BLaER1 treated with 17β-estradiol and CSF1 and Interleukin-3, amounts not matched to agents 10 nM and 100 nM (cell line): ENCODE measurements at regions not wholly inside any gene's neighbourhood (a gene's known extent, or its start where the extent isn't known, plus 50 kb on each side); places are given as distances from the start of the nearest gene placed in this dataset.
"Not testable (repeated sequence)": the region's sequence is repeated elsewhere in the genome, so short reads cannot be mapped to it uniquely, and the experiment has no call there.

Source experiments
- H3K27ac ChIP-seq, 11 experiments: shearing (Covaris generic); formaldehyde crosslinking; 2 replicates each; pipeline ENCODE4 v1.8.1; 2022
- H3K27me3 ChIP-seq, 11 experiments: shearing (Covaris generic); formaldehyde crosslinking; 2 replicates each; pipeline ENCODE4 v1.8.1; 2022
- H3K36me3 ChIP-seq, 11 experiments: shearing (Covaris generic); formaldehyde crosslinking; 2 replicates each; pipeline ENCODE4 v1.8.1; 2022
- H3K4me1 ChIP-seq, 10 experiments: shearing (Covaris generic); formaldehyde crosslinking; 2 replicates each; pipeline ENCODE4 v1.8.1; 2022
- H3K4me2 ChIP-seq, 11 experiments: shearing (Covaris generic); formaldehyde crosslinking; 2 replicates each; pipeline ENCODE4 v1.8.1; 2022
- H3K4me3 ChIP-seq, 10 experiments: shearing (Covaris generic); formaldehyde crosslinking; 2 replicates each; pipeline ENCODE4 v1.8.1; 2022
- H3K9ac ChIP-seq, 11 experiments: shearing (Covaris generic); formaldehyde crosslinking; 2 replicates each; pipeline ENCODE4 v1.8.1; 2022
- H3K9me3 ChIP-seq, 11 experiments: shearing (Covaris generic); formaldehyde crosslinking; replicated peaks in 1 of 11; 2 replicates each; pipeline ENCODE4 v1.8.1; 2022
- H4K20me1 ChIP-seq, 11 experiments: shearing (Covaris generic); formaldehyde crosslinking; 2 replicates each; pipeline ENCODE4 v1.8.1; 2022
- Cebpa-rat ChIP-seq, 11 experiments: shearing (Covaris generic); IDR thresholded peaks; 2 replicates each; pipeline ENCODE4 v1.8.1; 2022

GRCh38 chr2:44098050-44098449 is 70.6 kb upstream of the PPM1B start:
- Histone ChIP-seq H3K9me3 (peaks cover 4 to 10% (median 9%) of the 10 kb centered on the region in 11 experiments; a peak in 17 of 22 replicates), H3K36me3 (no peaks in the 10 kb centered on the region), H3K4me1 (peaks cover 25 to 56% (median 40%) of the 10 kb centered on the region in 10 experiments), H3K27me3 (no peaks in the 10 kb centered on the region), H3K9ac (0 out of 22 replicates have a peak overlapping the region, but pooled peaks of 1 of the 11 experiments have one; percentile 7), H3K27ac (peak overlapping the region in 4 of 11 experiments; percentile 36 to 71 (median 45); a peak in 7 of 22 replicates), H4K20me1 (no peaks in the 10 kb centered on the region), H3K4me2 (peak overlapping the region; percentile 30 to 91 (median 55)), H3K4me3 (no peak overlapping the region)
- no peak for TF ChIP-seq Cebpa-rat (IDR thresholded peaks at IDR 0.05)

- no peak overlapping the region for H3K4me3 ChIP-seq
- H3K27ac ChIP-seq: peak overlapping the region in 1 of 11 experiments; percentile 71; a peak in 2 of 22 replicates
- H3K9ac ChIP-seq: no peak overlapping the region
- peaks cover 0 to 2% (median under 1%) of the 10 kb centered on the region in 11 experiments; a peak in 5 of 22 replicates for H3K9me3 ChIP-seq
- TF ChIP-seq Cebpa-rat (IDR thresholded peaks at IDR 0.05): no peak
- no peaks in the 10 kb centered on the region for H3K27me3 ChIP-seq
- peak overlapping the region in 6 of 11 experiments; percentile 38 to 91 (median 69); a peak in 6 of 22 replicates for H3K4me2 ChIP-seq
- H3K36me3 ChIP-seq: no peaks in the 10 kb centered on the region
- peaks cover 25 to 63% (median 40%) of the 10 kb centered on the region in 10 experiments for H3K4me1 ChIP-seq
- no peaks in the 10 kb centered on the region for H4K20me1 ChIP-seq
Measured at GRCh38 chr2:44098891-44099290, 69.8 kb upstream of the PPM1B start.

- H3K4me1 ChIP-seq: peaks cover 25 to 63% (median 40%) of the 10 kb centered on the region in 10 experiments
- peak overlapping the region in 6 of 11 experiments; percentile 20 to 70 (median 52); a peak in 9 of 22 replicates for H3K9ac ChIP-seq
- peak overlapping the region; percentile 30 to 91 (median 71) for H3K4me2 ChIP-seq
- no peaks in the 10 kb centered on the region for H3K9me3 ChIP-seq
- peak overlapping the region in 9 of 11 experiments; percentile 17 to 84 (median 67); a peak in 16 of 22 replicates for H3K27ac ChIP-seq
- H3K27me3 ChIP-seq: no peaks in the 10 kb centered on the region
- no peaks in the 10 kb centered on the region for H4K20me1 ChIP-seq
- H3K4me3 ChIP-seq: no peak overlapping the region
- H3K36me3 ChIP-seq: no peaks in the 10 kb centered on the region
- TF ChIP-seq Cebpa-rat (IDR thresholded peaks at IDR 0.05): no peak
Measured at GRCh38 chr2:44100351-44100750, 68.3 kb upstream of the PPM1B start.

GRCh38 chr2:44101246-44101645 is 67.4 kb upstream of the PPM1B start:
- TF ChIP-seq Cebpa-rat (IDR thresholded peaks at IDR 0.05): no peak
- Histone ChIP-seq H3K4me3 (no peak overlapping the region), H3K4me1 (peaks cover 25 to 63% (median 40%) of the 10 kb centered on the region in 10 experiments), H4K20me1 (no peaks in the 10 kb centered on the region), H3K9ac (peak overlapping the region in 4 of 11 experiments; percentile 40 to 70 (median 58); a peak in 3 of 22 replicates), H3K9me3 (peaks cover 0 to 2% (median 0%) of the 10 kb centered on the region in 11 experiments; a peak in 1 of 22 replicates), H3K27ac (peak overlapping the region in 6 of 11 experiments; percentile 17 to 84 (median 74); a peak in 10 of 22 replicates), H3K36me3 (no peaks in the 10 kb centered on the region), H3K4me2 (peak overlapping the region in 9 of 11 experiments; percentile 36 to 91 (median 79); a peak in 18 of 22 replicates), H3K27me3 (no peaks in the 10 kb centered on the region)

- H3K36me3 ChIP-seq: no peaks in the 10 kb centered on the region
- no peak for TF ChIP-seq Cebpa-rat (IDR thresholded peaks at IDR 0.05)
- no peak overlapping the region for H3K27ac ChIP-seq
- H3K9ac ChIP-seq: no peak overlapping the region
- H3K4me1 ChIP-seq: peaks cover 30 to 64% (median 41%) of the 10 kb centered on the region in 10 experiments
- H3K4me2 ChIP-seq: peak overlapping the region in 1 of 11 experiments; percentile 2; a peak in 1 of 22 replicates
- no peak overlapping the region for H3K4me3 ChIP-seq
- peaks cover 0 to 7% (median 0%) of the 10 kb centered on the region in 11 experiments; a peak in 1 of 22 replicates for H3K9me3 ChIP-seq
- H3K27me3 ChIP-seq: no peaks in the 10 kb centered on the region
- H4K20me1 ChIP-seq: no peaks in the 10 kb centered on the region
Measured at GRCh38 chr2:44102790-44103562, 65.7 kb upstream of the PPM1B start.

- Histone ChIP-seq H4K20me1 (no peaks in the 10 kb centered on the region), H3K36me3 (no peaks in the 10 kb centered on the region), H3K27me3 (no peaks in the 10 kb centered on the region), H3K9me3 (peaks cover 0 to 7% (median 0%) of the 10 kb centered on the region in 11 experiments; a peak in 1 of 22 replicates), H3K4me2 (peak overlapping the region in 1 of 11 experiments; percentile 2; a peak in 1 of 22 replicates), H3K4me3 (no peak overlapping the region), H3K27ac (no peak overlapping the region), H3K4me1 (peaks cover 24 to 64% (median 38%) of the 10 kb centered on the region in 10 experiments), H3K9ac (no peak overlapping the region)
- TF ChIP-seq Cebpa-rat (IDR thresholded peaks at IDR 0.05): no peak
Measured at GRCh38 chr2:44103639-44104038, 65.0 kb upstream of the PPM1B start.

- Histone ChIP-seq H3K27ac (no peak overlapping the region), H3K9me3 (peaks cover 0 to 7% (median 0%) of the 10 kb centered on the region in 11 experiments; a peak in 2 of 22 replicates), H3K4me3 (no peak overlapping the region), H4K20me1 (no peaks in the 10 kb centered on the region), H3K4me2 (no peak overlapping the region), H3K4me1 (peaks cover 23 to 61% (median 30%) of the 10 kb centered on the region in 10 experiments), H3K36me3 (no peaks in the 10 kb centered on the region), H3K27me3 (no peaks in the 10 kb centered on the region), H3K9ac (no peak overlapping the region)
- TF ChIP-seq Cebpa-rat (IDR thresholded peaks at IDR 0.05): no peak
Measured at GRCh38 chr2:44104855-44105271, 63.8 kb upstream of the PPM1B start.

GRCh38 chr2:44106509-44106908 is 62.2 kb upstream of the PPM1B start:
- not testable (repeated sequence) for H3K9ac ChIP-seq, H3K9me3 ChIP-seq, H3K4me3 ChIP-seq, H3K36me3 ChIP-seq, H3K27me3 ChIP-seq, H4K20me1 ChIP-seq
- Histone ChIP-seq H3K4me1 (peaks cover 12 to 44% (median 16%) of the 10 kb centered on the region in 10 experiments), H3K27ac (peak overlapping the region in 2 of 11 experiments; percentile 5 to 52; a peak in 2 of 22 replicates), H3K4me2 (peak overlapping the region in 4 of 11 experiments; percentile 64 to 70 (median 66); a peak in 7 of 22 replicates)
